ENCODE measurements at regions not wholly inside any gene's neighbourhood (a gene's known extent, or its start where the extent isn't known, plus 50 kb on each side); places are given as distances from the start of the nearest gene placed in this dataset.

DNA sequence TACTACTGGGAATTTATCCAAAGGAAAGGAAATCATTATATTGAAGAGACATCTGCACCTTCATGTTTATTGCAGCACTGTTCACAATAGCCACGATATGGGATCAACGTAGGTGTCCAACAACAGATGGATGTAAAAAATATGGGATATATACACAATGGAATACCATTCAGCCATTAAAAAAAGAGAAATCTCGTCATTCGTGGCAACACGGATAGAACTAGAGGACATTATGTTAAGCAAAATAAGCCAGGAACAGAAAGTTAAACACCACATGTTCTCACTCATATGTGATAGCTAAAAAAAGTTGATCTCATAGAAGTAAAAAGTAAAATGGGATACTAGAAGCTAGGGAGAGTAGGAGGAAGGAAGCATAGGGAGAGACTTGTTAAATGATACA, 82.9 kb upstream of the CLMN start:
- TF ChIP-seq, protein P1, sequence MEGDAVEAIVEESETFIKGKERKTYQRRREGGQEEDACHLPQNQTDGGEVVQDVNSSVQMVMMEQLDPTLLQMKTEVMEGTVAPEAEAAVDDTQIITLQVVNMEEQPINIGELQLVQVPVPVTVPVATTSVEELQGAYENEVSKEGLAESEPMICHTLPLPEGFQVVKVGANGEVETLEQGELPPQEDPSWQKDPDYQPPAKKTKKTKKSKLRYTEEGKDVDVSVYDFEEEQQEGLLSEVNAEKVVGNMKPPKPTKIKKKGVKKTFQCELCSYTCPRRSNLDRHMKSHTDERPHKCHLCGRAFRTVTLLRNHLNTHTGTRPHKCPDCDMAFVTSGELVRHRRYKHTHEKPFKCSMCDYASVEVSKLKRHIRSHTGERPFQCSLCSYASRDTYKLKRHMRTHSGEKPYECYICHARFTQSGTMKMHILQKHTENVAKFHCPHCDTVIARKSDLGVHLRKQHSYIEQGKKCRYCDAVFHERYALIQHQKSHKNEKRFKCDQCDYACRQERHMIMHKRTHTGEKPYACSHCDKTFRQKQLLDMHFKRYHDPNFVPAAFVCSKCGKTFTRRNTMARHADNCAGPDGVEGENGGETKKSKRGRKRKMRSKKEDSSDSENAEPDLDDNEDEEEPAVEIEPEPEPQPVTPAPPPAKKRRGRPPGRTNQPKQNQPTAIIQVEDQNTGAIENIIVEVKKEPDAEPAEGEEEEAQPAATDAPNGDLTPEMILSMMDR (IDR thresholded peaks at IDR 0.05): no peak
- no peak for TF ChIP-seq POLR2A (IDR thresholded peaks at IDR 0.05)
